ENCODE measurements at regions not wholly inside any gene's neighbourhood (a gene's known extent, or its start where the extent isn't known, plus 50 kb on each side); places are given as distances from the start of the nearest gene placed in this dataset.

GRCh38 chr15:39313881-39314280, 267.0 kb upstream of the THBS1 start:
- H3K27ac ChIP-seq (ENCODE audit: low read depth, low read length): no peak overlapping the region
- FAIRE-seq: no peak

DNA sequence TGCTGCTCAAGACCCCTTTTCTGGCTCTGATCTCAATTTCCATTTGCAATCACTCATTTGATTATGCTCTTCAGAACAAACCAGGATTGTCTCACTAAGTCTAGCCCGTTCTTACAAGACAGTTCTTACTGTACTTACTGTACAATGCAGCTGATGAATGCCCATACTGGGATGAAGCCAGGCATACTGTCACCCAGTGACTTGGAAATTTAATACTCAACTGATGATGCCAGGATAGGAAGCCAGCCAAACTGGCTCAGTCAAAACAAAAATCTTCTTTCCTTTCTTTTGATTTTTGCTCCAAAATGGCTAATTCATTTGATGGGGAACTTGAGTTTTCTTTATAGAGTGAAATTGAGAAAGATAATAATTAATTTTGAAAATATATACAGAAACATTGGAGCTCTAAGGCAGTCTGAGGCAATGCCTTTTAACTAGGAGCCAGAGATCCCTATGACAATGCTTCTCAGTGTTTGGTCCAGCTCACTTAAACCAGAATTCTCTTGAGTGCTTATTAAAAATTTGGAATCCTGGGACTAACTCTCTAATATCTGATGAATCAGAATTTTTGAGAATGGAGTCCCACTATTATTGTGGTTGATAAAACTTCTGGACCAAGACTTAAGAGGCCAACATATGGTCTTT, 265.6 kb upstream of the THBS1 start:
- H2AFZ ChIP-seq (ENCODE audit: low read depth, low read length): no peak overlapping the region
- H3K79me2 ChIP-seq (ENCODE audit: insufficient read depth, low read length): no peaks in the 10 kb centered on the region
- Mint-ChIP-seq H3K27ac (ENCODE audit: unreplicated experiment) (no peak overlapping the region), H3K4me1 (ENCODE audit: low read depth, unreplicated experiment) (no peaks in the 10 kb centered on the region), H3K4me3 (ENCODE audit: unreplicated experiment) (no peak overlapping the region), H3K9me3 (ENCODE audit: unreplicated experiment) (peaks cover 3% of the 10 kb centered on the region), H3K27me3 (ENCODE audit: low read depth, unreplicated experiment) (no peaks in the 10 kb centered on the region), H3K36me3 (ENCODE audit: low read depth, unreplicated experiment) (no peaks in the 10 kb centered on the region)
- H3K9ac ChIP-seq (ENCODE audit: low read length): no peak overlapping the region
- H3K4me1 ChIP-seq (ENCODE audit: insufficient read depth, low read length): no peaks in the 10 kb centered on the region
- H3K4me2 ChIP-seq (ENCODE audit: low read length): no peak overlapping the region
- no peak for DNase-seq (ENCODE audit: low read depth)
- no peaks in the 10 kb centered on the region for H4K20me1 ChIP-seq (ENCODE audit: insufficient read depth, low read length)
- H3K4me3 ChIP-seq (ENCODE audit: insufficient read depth, low read depth, low read length): no peak overlapping the region
- TF ChIP-seq CTCF (IDR thresholded peaks at IDR 0.05; ENCODE audit: insufficient read depth, low read depth, low read length) (no peak), EZH2 (IDR thresholded peaks at IDR 0.05; ENCODE audit: insufficient read depth, low read length) (no peak)
- no peak for FAIRE-seq
- H3K27me3 ChIP-seq (ENCODE audit: insufficient read depth, low read length): no peaks in the 10 kb centered on the region
- no peak overlapping the region for H3K27ac ChIP-seq (ENCODE audit: low read depth, low read length)
- H3K36me3 ChIP-seq (ENCODE audit: insufficient read depth, low read length): no peaks in the 10 kb centered on the region
- no peaks in the 10 kb centered on the region for H3K9me3 ChIP-seq (ENCODE audit: insufficient read depth, low read depth, low read length)

More at GRCh38 chr15:39313881-39314280, 267.0 kb upstream of the THBS1 start:
- no peaks in the 10 kb centered on the region for H3K9me3 ChIP-seq (ENCODE audit: insufficient read depth, low read depth, low read length)
- Mint-ChIP-seq H3K4me3 (ENCODE audit: unreplicated experiment) (no peak overlapping the region), H3K27ac (ENCODE audit: unreplicated experiment) (no peak overlapping the region), H3K4me1 (ENCODE audit: low read depth, unreplicated experiment) (no peaks in the 10 kb centered on the region), H3K9me3 (ENCODE audit: unreplicated experiment) (no peaks in the 10 kb centered on the region), H3K36me3 (ENCODE audit: low read depth, unreplicated experiment) (no peaks in the 10 kb centered on the region), H3K27me3 (ENCODE audit: low read depth, unreplicated experiment) (no peaks in the 10 kb centered on the region)
- no peak overlapping the region for H3K4me3 ChIP-seq (ENCODE audit: insufficient read depth, low read depth, low read length)
- no peak for TF ChIP-seq CTCF (IDR thresholded peaks at IDR 0.05; ENCODE audit: insufficient read depth, low read depth, low read length)
- no peaks in the 10 kb centered on the region for H3K27me3 ChIP-seq (ENCODE audit: insufficient read depth, low read length)
- no peak for DNase-seq (ENCODE audit: low read depth)
- H3K4me2 ChIP-seq (ENCODE audit: low read length): no peak overlapping the region
- no peaks in the 10 kb centered on the region for H3K4me1 ChIP-seq (ENCODE audit: insufficient read depth, low read length)
- no peak overlapping the region for H3K9ac ChIP-seq (ENCODE audit: low read length)
- no peaks in the 10 kb centered on the region for H4K20me1 ChIP-seq (ENCODE audit: insufficient read depth, low read length)
- no peaks in the 10 kb centered on the region for H3K79me2 ChIP-seq (ENCODE audit: insufficient read depth, low read length)
- no peaks in the 10 kb centered on the region for H3K36me3 ChIP-seq (ENCODE audit: insufficient read depth, low read length)
- no peak overlapping the region for H2AFZ ChIP-seq (ENCODE audit: low read depth, low read length)

DNA sequence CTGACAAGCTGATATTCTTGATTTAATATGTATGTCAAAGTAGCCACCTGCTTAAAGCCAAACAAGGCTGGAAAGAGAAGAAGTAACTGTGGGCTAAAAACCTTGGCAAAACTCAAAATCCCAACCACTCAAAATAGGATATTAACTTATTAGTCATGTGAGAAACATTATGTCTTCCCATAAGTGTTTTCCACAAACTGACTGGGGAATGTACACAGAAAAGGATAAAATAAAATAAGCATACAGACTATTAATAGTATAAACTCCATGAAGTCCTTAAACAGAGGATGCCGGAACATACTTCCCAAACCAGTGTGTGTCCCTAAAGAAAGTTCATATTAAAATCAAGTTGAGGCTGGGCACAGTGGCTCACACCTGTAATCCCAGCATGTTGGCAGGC, 263.7 kb upstream of the THBS1 start:
- no peaks in the 10 kb centered on the region for H3K27me3 ChIP-seq (ENCODE audit: insufficient read depth, low read length)
- peaks cover 3% of the 10 kb centered on the region for H3K4me1 ChIP-seq (ENCODE audit: insufficient read depth, low read length)
- H3K9me3 Mint-ChIP-seq (ENCODE audit: unreplicated experiment): peaks cover 10% of the 10 kb centered on the region
- no peak overlapping the region for H3K27ac ChIP-seq (ENCODE audit: low read depth, low read length)
- no peak overlapping the region for H3K4me3 ChIP-seq (ENCODE audit: insufficient read depth, low read depth, low read length)
- no peak overlapping the region for H3K4me2 ChIP-seq (ENCODE audit: low read length)
- no peaks in the 10 kb centered on the region for H3K27me3 Mint-ChIP-seq (ENCODE audit: low read depth, unreplicated experiment)
- FAIRE-seq (peak; percentile 45), DNase-seq (ENCODE audit: low read depth) (peak; percentile 36)
- H3K4me3 Mint-ChIP-seq (ENCODE audit: unreplicated experiment): no peak overlapping the region
- no peaks in the 10 kb centered on the region for H3K9me3 ChIP-seq (ENCODE audit: insufficient read depth, low read depth, low read length)
- H2AFZ ChIP-seq (ENCODE audit: low read depth, low read length): no peak overlapping the region
- no peak overlapping the region for H3K9ac ChIP-seq (ENCODE audit: low read length)
- TF ChIP-seq CTCF (IDR thresholded peaks at IDR 0.05; ENCODE audit: insufficient read depth, low read depth, low read length): no peak
- H3K79me2 ChIP-seq (ENCODE audit: insufficient read depth, low read length): no peaks in the 10 kb centered on the region
- H3K27ac Mint-ChIP-seq (ENCODE audit: unreplicated experiment): no peak overlapping the region
- H3K36me3 Mint-ChIP-seq (ENCODE audit: low read depth, unreplicated experiment): peaks cover 2% of the 10 kb centered on the region
- H3K36me3 ChIP-seq (ENCODE audit: insufficient read depth, low read length): no peaks in the 10 kb centered on the region
- no peaks in the 10 kb centered on the region for H4K20me1 ChIP-seq (ENCODE audit: insufficient read depth, low read length)
- peaks cover under 1% of the 10 kb centered on the region for H3K4me1 Mint-ChIP-seq (ENCODE audit: low read depth, unreplicated experiment)
